ENCODE measurements at regions not wholly inside any gene's neighbourhood (a gene's known extent, or its start where the extent isn't known, plus 50 kb on each side); places are given as distances from the start of the nearest gene placed in this dataset.

DNA sequence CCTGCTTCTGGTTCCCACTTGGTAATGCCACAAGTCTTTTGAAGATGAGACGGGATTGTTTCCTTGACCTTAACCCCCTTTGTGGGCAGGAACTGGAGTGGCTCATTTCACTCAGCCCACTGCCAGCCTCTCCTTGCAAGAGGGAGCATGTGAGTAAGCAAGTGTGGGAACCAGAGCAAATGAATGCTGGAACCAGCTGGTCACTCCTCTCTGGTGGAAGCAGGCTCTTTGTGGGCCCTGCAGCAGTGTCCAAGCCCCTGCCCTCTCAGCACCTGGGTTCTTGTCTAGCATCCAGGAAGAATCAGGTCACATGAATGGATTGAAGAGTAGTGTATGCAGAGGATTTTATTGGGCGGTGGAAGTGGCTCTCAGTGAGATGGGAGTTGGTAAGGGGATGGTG lies 944.5 kb downstream of the QKI start:
- WGBS (ENCODE audit: low lambda C conversion rate, missing lambda C conversion rate) = 93% methylated on average over 2 of the region's 2 CpGs

GRCh38 chr6:164356814-164357213 lies 942.3 kb downstream of the QKI start:
- Histone ChIP-seq H3K27ac (no peak overlapping the region), H3K4me1 (ENCODE audit: insufficient read depth) (no peaks in the 10 kb centered on the region), H3K36me3 (replicated peaks; ENCODE audit: insufficient read depth, low read depth) (no peaks in the 10 kb centered on the region), H3K9me2 (replicated peaks; ENCODE audit: insufficient read depth) (no peaks in the 10 kb centered on the region), H3K4me2 (no peak overlapping the region), H2AFZ (no peak overlapping the region), H3K27me3 (no peaks in the 10 kb centered on the region), H4K20me1 (ENCODE audit: insufficient read depth, poor library complexity, severe bottlenecking) (no peaks in the 10 kb centered on the region), H3K9me3 (ENCODE audit: low read depth) (no peaks in the 10 kb centered on the region), H3K79me2 (no peaks in the 10 kb centered on the region), H3K4me3 (no peak overlapping the region)
- no peak for DNase-seq (ENCODE audit: low spot score)
- 92% methylated on average over 1 of the region's 1 CpG for WGBS (ENCODE audit: low lambda C conversion rate, missing lambda C conversion rate)
- TF ChIP-seq CTCF (IDR thresholded peaks at IDR 0.05; ENCODE audit: poor library complexity) (no peak), EZH2phosphoT487 (IDR thresholded peaks at IDR 0.05; ENCODE audit: low read depth, severe bottlenecking, unreplicated experiment) (no peak), EZH2 (IDR thresholded peaks at IDR 0.05; ENCODE audit: borderline replicate concordance) (no peak)

More for the DNA sequence above, 944.5 kb downstream of the QKI start:
- no peak for DNase-seq (ENCODE audit: low spot score)
- H3K4me2 ChIP-seq = no peak overlapping the region
- H3K27me3 ChIP-seq = no peaks in the 10 kb centered on the region
- H3K4me3 ChIP-seq = no peak overlapping the region
- no peak overlapping the region for H3K27ac ChIP-seq
- no peak overlapping the region for H2AFZ ChIP-seq
- no peaks in the 10 kb centered on the region for H3K36me3 ChIP-seq (replicated peaks; ENCODE audit: insufficient read depth, low read depth)
- H4K20me1 ChIP-seq (ENCODE audit: insufficient read depth, poor library complexity, severe bottlenecking) = no peaks in the 10 kb centered on the region
- TF ChIP-seq CTCF (IDR thresholded peaks at IDR 0.05; ENCODE audit: poor library complexity) (no peak), EZH2 (IDR thresholded peaks at IDR 0.05; ENCODE audit: borderline replicate concordance) (no peak), EZH2phosphoT487 (IDR thresholded peaks at IDR 0.05; ENCODE audit: low read depth, severe bottlenecking, unreplicated experiment) (no peak)
- no peaks in the 10 kb centered on the region for H3K9me3 ChIP-seq (ENCODE audit: low read depth)
- H3K4me1 ChIP-seq (ENCODE audit: insufficient read depth) = no peaks in the 10 kb centered on the region
- H3K79me2 ChIP-seq = no peaks in the 10 kb centered on the region
- no peaks in the 10 kb centered on the region for H3K9me2 ChIP-seq (replicated peaks; ENCODE audit: insufficient read depth)

GRCh38 chr6:164347455-164347854 lies 932.9 kb downstream of the QKI start:
- DNase-seq (ENCODE audit: low spot score) = no peak
- Histone ChIP-seq H3K79me2 (no peaks in the 10 kb centered on the region), H3K9me2 (replicated peaks; ENCODE audit: insufficient read depth) (no peaks in the 10 kb centered on the region), H2AFZ (no peak overlapping the region), H3K4me1 (ENCODE audit: insufficient read depth) (no peaks in the 10 kb centered on the region), H3K36me3 (replicated peaks; ENCODE audit: insufficient read depth, low read depth) (no peaks in the 10 kb centered on the region), H4K20me1 (ENCODE audit: insufficient read depth, poor library complexity, severe bottlenecking) (no peaks in the 10 kb centered on the region), H3K4me2 (no peak overlapping the region), H3K27me3 (no peaks in the 10 kb centered on the region), H3K9me3 (ENCODE audit: low read depth) (no peaks in the 10 kb centered on the region), H3K4me3 (no peak overlapping the region), H3K27ac (no peak overlapping the region)
- TF ChIP-seq CTCF (IDR thresholded peaks at IDR 0.05; ENCODE audit: poor library complexity) = no peak
- TF ChIP-seq EZH2phosphoT487 (IDR thresholded peaks at IDR 0.05; ENCODE audit: low read depth, severe bottlenecking, unreplicated experiment) = no peak
- no peak for TF ChIP-seq EZH2 (IDR thresholded peaks at IDR 0.05; ENCODE audit: borderline replicate concordance)
- WGBS (ENCODE audit: low lambda C conversion rate, missing lambda C conversion rate) = 89% methylated on average over 2 of the region's 2 CpGs

DNA sequence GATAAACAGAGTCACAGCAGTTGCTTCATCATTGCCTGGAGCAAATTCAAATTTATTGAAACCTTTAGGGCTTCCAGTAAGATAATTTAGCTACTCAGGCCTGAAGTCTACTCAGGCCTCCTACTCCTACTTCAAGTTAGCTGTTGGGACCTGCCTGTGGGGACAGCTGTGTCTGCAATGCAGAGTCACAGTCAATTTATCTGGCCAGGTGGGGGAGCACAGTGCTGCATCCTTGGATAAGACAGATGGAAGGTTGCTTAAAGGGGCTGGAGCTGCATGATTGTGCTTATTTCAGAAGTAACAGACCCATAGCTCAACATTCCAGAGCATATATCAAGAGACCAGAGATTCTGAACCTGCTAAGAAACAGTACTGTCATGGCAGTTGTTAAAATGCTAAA lies 932.1 kb downstream of the QKI start:
- Histone ChIP-seq H3K9me3 (ENCODE audit: low read depth) (no peaks in the 10 kb centered on the region), H3K9me2 (replicated peaks; ENCODE audit: insufficient read depth) (no peaks in the 10 kb centered on the region), H3K79me2 (no peaks in the 10 kb centered on the region), H3K4me2 (no peak overlapping the region), H4K20me1 (ENCODE audit: insufficient read depth, poor library complexity, severe bottlenecking) (no peaks in the 10 kb centered on the region), H3K36me3 (replicated peaks; ENCODE audit: insufficient read depth, low read depth) (no peaks in the 10 kb centered on the region), H2AFZ (no peak overlapping the region), H3K4me3 (no peak overlapping the region), H3K27me3 (no peaks in the 10 kb centered on the region), H3K27ac (no peak overlapping the region), H3K4me1 (ENCODE audit: insufficient read depth) (no peaks in the 10 kb centered on the region)
- TF ChIP-seq EZH2 (IDR thresholded peaks at IDR 0.05; ENCODE audit: borderline replicate concordance) (no peak), EZH2phosphoT487 (IDR thresholded peaks at IDR 0.05; ENCODE audit: low read depth, severe bottlenecking, unreplicated experiment) (no peak), CTCF (IDR thresholded peaks at IDR 0.05; ENCODE audit: poor library complexity) (no peak)
- no peak for DNase-seq (ENCODE audit: low spot score)
